HEK293 (cell line): ENCODE measurements at regions not wholly inside any gene's neighbourhood (a gene's known extent, or its start where the extent isn't known, plus 50 kb on each side); places are given as distances from the start of the nearest gene placed in this dataset.

Source experiments
- CTCF ChIA-PET: fragments of 350-600 bp; formaldehyde crosslinking; extraction: SDS; loops from one replicate; lab custom pipeline; 2021; ENCODE audit warnings: antibody characterized with exemption; lab: Yijun Ruan, JAX
- POLR2A ChIA-PET: fragments of 300-600 bp; formaldehyde crosslinking; extraction: SDS; loops from one replicate; lab custom pipeline; 2020; ENCODE audit warnings: antibody characterized with exemption, inconsistent platforms; lab: Yijun Ruan, JAX
- H3K27ac ChIP-seq: fragments of 200-500 bp; sonication (Bioruptor generic); 2 replicates; pipeline ENCODE4 v1.5.1; 2014; ENCODE audit warnings: low read depth, low read length, control low read depth, inconsistent platforms; ENCODE audit errors: extremely low read depth
- H3K36me3 ChIP-seq, 2 experiments: fragments of 200-500 bp in 1 of 2; sonication (Bioruptor generic) in 1 of 2; 1 replicate in 1 of 2; 2 replicates in 1 of 2; pipeline ENCODE4 v1.5.1; 2014 to 2017; ENCODE audit warnings: inconsistent platforms in 2 of 2, low read length in 2 of 2; ENCODE audit not compliant: control insufficient read depth in 2 of 2, insufficient read depth in 1 of 2
- H3K4me1 ChIP-seq: fragments of 200-500 bp; sonication (Bioruptor generic); 2 replicates; pipeline ENCODE4 v1.5.1; 2014; ENCODE audit warnings: mild to moderate bottlenecking, low read length, inconsistent platforms; ENCODE audit not compliant: control insufficient read depth, insufficient read depth
- H3K4me3 ChIP-seq: 2 replicates; pipeline ENCODE4 v1.5.1; 2011; ENCODE audit warnings: low read depth, mild to moderate bottlenecking, control low read depth, low read length, moderate library complexity
- H3K9me3 ChIP-seq: fragments of 200-500 bp; sonication (Bioruptor generic); 2 replicates; pipeline ENCODE4 v1.5.1; 2014; ENCODE audit warnings: low read depth, low read length, inconsistent platforms; ENCODE audit not compliant: control insufficient read depth, insufficient read depth
- EGR2 ChIP-seq: fragments of 450-650 bp; formaldehyde crosslinking; IDR thresholded peaks from 2 replicates; pipeline ENCODE4 v1.5.1; 2016; ENCODE audit warnings: low read depth, missing biosample characterization, missing genetic modification characterization
- HOXA7 ChIP-seq: sonication (generic); formaldehyde crosslinking; IDR thresholded peaks from 2 replicates; pipeline ENCODE4 v1.8.1; 2022; ENCODE audit warnings: missing genetic modification reagents, borderline replicate concordance
- KLF8 ChIP-seq: fragments of 450-650 bp; formaldehyde crosslinking; IDR thresholded peaks from 2 replicates; pipeline ENCODE4 v1.5.1; 2016; ENCODE audit warnings: missing biosample characterization, missing genetic modification characterization
- MEIS1 ChIP-seq: sonication (generic); formaldehyde crosslinking; IDR thresholded peaks from 2 replicates; pipeline ENCODE4 v1.8.1; 2022; ENCODE audit warnings: missing genetic modification reagents, mild to moderate bottlenecking, borderline replicate concordance
- OVOL3 ChIP-seq: fragments of 450-650 bp; formaldehyde crosslinking; IDR thresholded peaks from 2 replicates; pipeline ENCODE4 v1.5.1; 2016; ENCODE audit warnings: missing biosample characterization, missing genetic modification characterization
- PBX3 ChIP-seq: sonication (generic); formaldehyde crosslinking; IDR thresholded peaks from 2 replicates; pipeline ENCODE4 v1.8.1; 2022; ENCODE audit warnings: mild to moderate bottlenecking, moderate library complexity, missing genetic modification reagents
- ZFHX2 ChIP-seq: fragments of 450-650 bp; formaldehyde crosslinking; conservative IDR thresholded peaks from 2 replicates; pipeline ENCODE4 v1.5.1; 2016; ENCODE audit warnings: missing biosample characterization, missing genetic modification characterization
- ZFP3 ChIP-seq: fragments of 450-650 bp; formaldehyde crosslinking; IDR thresholded peaks from 2 replicates; pipeline ENCODE4 v1.5.1; 2016; ENCODE audit warnings: low read depth, missing biosample characterization, missing genetic modification characterization
- ZNF112 ChIP-seq: fragments of 450-650 bp; formaldehyde crosslinking; IDR thresholded peaks from 2 replicates; pipeline ENCODE4 v1.5.0; 2017; ENCODE audit warnings: missing biosample characterization, missing genetic modification characterization
- ZNF155 ChIP-seq: fragments of 450-650 bp; formaldehyde crosslinking; IDR thresholded peaks from 2 replicates; pipeline ENCODE4 v1.5.1; 2016; ENCODE audit warnings: missing biosample characterization, missing genetic modification characterization
- ZNF202 ChIP-seq: fragments of 450-650 bp; formaldehyde crosslinking; IDR thresholded peaks from 2 replicates; pipeline ENCODE4 v1.5.1; 2016; ENCODE audit warnings: missing biosample characterization, missing genetic modification characterization, borderline replicate concordance
- ZNF248 ChIP-seq: fragments of 450-650 bp; formaldehyde crosslinking; IDR thresholded peaks from 2 replicates; pipeline ENCODE4 v1.5.1; 2017; ENCODE audit warnings: missing biosample characterization, missing genetic modification characterization
- ZNF302 ChIP-seq: fragments of 450-650 bp; formaldehyde crosslinking; IDR thresholded peaks from 2 replicates; pipeline ENCODE4 v1.5.1; 2016; ENCODE audit warnings: missing biosample characterization, missing genetic modification characterization, low read depth
- ZNF324 ChIP-seq: fragments of 450-650 bp; formaldehyde crosslinking; IDR thresholded peaks from 2 replicates; pipeline ENCODE4 v1.5.1; 2016; ENCODE audit warnings: missing biosample characterization, missing genetic modification characterization
- ZNF354C ChIP-seq: fragments of 450-650 bp; formaldehyde crosslinking; IDR thresholded peaks from 2 replicates; pipeline ENCODE4 v1.5.1; 2016; ENCODE audit warnings: missing biosample characterization, missing genetic modification characterization, low read depth, borderline replicate concordance
- ZNF560 ChIP-seq: fragments of 450-650 bp; formaldehyde crosslinking; IDR thresholded peaks from 2 replicates; pipeline ENCODE4 v1.5.1; 2017; ENCODE audit warnings: missing biosample characterization, missing genetic modification characterization, borderline replicate concordance
- ZNF596 ChIP-seq: fragments of 450-650 bp; IDR thresholded peaks from 2 replicates; pipeline ENCODE4 v1.5.0; 2018; ENCODE audit warnings: missing biosample characterization, mild to moderate bottlenecking, missing genetic modification characterization, moderate library complexity
- ZNF626 ChIP-seq: fragments of 450-650 bp; sonication (Bioruptor Pico); formaldehyde crosslinking; IDR thresholded peaks from 2 replicates; pipeline ENCODE4 v1.5.1; 2018; ENCODE audit warnings: missing biosample characterization, missing genetic modification characterization, inconsistent platforms
- ZNF776 ChIP-seq: fragments of 450-650 bp; formaldehyde crosslinking; IDR thresholded peaks from 2 replicates; pipeline ENCODE4 v1.5.0; 2017; ENCODE audit warnings: missing biosample characterization, missing genetic modification characterization, borderline replicate concordance
- ZNF830 ChIP-seq: fragments of 450-650 bp; IDR thresholded peaks from 2 replicates; pipeline ENCODE4 v1.5.0; 2018; ENCODE audit warnings: missing biosample characterization, missing genetic modification characterization, low read depth, mild to moderate bottlenecking, moderate library complexity
- TF ChIP-seq, protein P1 (sequence below): IDR thresholded peaks from 2 replicates; pipeline ENCODE4 v1.6.1; 2011; ENCODE audit warnings: mild to moderate bottlenecking, low read depth, low read length, borderline replicate concordance
- TF ChIP-seq, protein P2 (sequence below): fragments of 450-650 bp; formaldehyde crosslinking; IDR thresholded peaks from 2 replicates; pipeline ENCODE4 v1.5.1; 2016; ENCODE audit warnings: missing biosample characterization, missing genetic modification characterization

GRCh38 chr2:160836755-160837154, 323.5 kb upstream of the TANK start:
- Histone ChIP-seq H3K4me3 (no peak overlapping the region), H3K4me1 (no peaks in the 10 kb centered on the region; the same call in 1 of the 2 replicates)
- TF ChIP-seq ZNF626 (tag by site-specific recombination) (no peak), EGR2 (tag by site-specific recombination) (peak; percentile 21; the same call in 1 of the 2 replicates)
- TF ChIP-seq, all 188 proteins: peak for 1
- ChIA-PET CTCF (no interaction called here), POLR2A (no interaction called here)
- H3K9me3 ChIP-seq, result no peaks in the 10 kb centered on the region
- no peaks in the 10 kb centered on the region for H3K36me3 ChIP-seq
- no peak overlapping the region for H3K27ac ChIP-seq

GRCh38 chr2:160837416-160837815, 322.8 kb upstream of the TANK start:
- H3K4me3 ChIP-seq, result no peak overlapping the region
- H3K36me3 ChIP-seq, result no peaks in the 10 kb centered on the region
- TF ChIP-seq PBX3 (CRISPR knock-in tag) (no peak), ZNF112 (tag by site-specific recombination) (no peak), KLF8 (no peak)
- H3K4me1 ChIP-seq, result no peaks in the 10 kb centered on the region; the same call in 1 of the 2 replicates
- CTCF ChIA-PET, result no interaction called here
- POLR2A ChIA-PET, result no interaction called here
- H3K27ac ChIP-seq, result no peak overlapping the region
- H3K9me3 ChIP-seq, result no peaks in the 10 kb centered on the region

DNA sequence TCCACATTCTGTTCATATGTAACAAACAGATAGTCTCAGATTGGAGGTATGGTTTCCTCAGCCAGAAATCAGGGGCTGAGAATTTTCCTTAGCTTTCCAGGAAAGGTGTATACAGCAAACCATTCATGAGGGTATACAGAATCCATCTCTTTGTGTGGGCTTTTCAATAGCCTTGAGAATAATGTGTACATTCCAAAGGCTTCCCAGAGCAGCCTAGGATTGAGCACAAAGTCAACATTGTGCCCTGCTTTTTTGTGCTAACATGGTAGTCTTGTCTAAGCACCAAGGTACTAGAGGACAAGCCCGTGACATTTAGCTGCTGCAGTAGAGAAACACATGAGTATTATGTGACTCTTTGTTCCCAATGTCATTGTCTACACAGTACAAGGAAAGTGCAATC, 322.1 kb upstream of the TANK start:
- Histone ChIP-seq H3K4me1 (no peaks in the 10 kb centered on the region; the same call in 1 of the 2 replicates), H3K36me3 (no peaks in the 10 kb centered on the region), H3K9me3 (no peaks in the 10 kb centered on the region), H3K27ac (no peak overlapping the region), H3K4me3 (no peak overlapping the region)
- POLR2A ChIA-PET, result no interaction called here
- TF ChIP-seq ZNF248 (no peak), ZNF596 (tag by site-specific recombination) (no peak), ZNF776 (tag by site-specific recombination) (no peak), ZNF354C (tag by site-specific recombination) (no peak), ZNF112 (tag by site-specific recombination) (no peak), ZNF302 (tag by site-specific recombination) (no peak), ZNF830 (no peak), ZNF155 (tag by site-specific recombination) (no peak)
- TF ChIP-seq, protein P1, sequence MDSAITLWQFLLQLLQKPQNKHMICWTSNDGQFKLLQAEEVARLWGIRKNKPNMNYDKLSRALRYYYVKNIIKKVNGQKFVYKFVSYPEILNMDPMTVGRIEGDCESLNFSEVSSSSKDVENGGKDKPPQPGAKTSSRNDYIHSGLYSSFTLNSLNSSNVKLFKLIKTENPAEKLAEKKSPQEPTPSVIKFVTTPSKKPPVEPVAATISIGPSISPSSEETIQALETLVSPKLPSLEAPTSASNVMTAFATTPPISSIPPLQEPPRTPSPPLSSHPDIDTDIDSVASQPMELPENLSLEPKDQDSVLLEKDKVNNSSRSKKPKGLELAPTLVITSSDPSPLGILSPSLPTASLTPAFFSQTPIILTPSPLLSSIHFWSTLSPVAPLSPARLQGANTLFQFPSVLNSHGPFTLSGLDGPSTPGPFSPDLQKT, result no peak
- CTCF ChIA-PET, result no interaction called here

DNA sequence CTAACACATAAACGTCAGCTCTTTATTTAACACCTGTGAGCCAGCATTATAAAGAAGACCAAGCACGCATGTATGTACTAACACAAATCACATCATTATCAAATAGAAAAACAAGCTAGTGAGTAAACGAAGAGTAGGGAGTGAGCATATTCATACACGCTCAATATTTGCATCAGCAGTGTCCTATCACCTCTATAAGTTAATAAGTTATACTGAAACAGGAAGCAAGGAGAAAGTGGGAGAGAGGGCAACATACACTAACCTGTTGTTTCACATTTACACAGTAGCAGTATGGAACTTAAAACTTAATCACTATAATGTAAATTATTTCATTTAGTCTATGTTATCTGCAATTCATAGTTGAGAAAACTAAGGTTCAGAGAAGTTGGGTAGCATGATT, 321.5 kb upstream of the TANK start:
- no peak for TF ChIP-seq ZFP3 (tag by site-specific recombination)
- no peak for TF ChIP-seq ZNF302 (tag by site-specific recombination)
- TF ChIP-seq, protein P2, sequence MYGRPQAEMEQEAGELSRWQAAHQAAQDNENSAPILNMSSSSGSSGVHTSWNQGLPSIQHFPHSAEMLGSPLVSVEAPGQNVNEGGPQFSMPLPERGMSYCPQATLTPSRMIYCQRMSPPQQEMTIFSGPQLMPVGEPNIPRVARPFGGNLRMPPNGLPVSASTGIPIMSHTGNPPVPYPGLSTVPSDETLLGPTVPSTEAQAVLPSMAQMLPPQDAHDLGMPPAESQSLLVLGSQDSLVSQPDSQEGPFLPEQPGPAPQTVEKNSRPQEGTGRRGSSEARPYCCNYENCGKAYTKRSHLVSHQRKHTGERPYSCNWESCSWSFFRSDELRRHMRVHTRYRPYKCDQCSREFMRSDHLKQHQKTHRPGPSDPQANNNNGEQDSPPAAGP (tag by site-specific recombination), result no peak
- TF ChIP-seq OVOL3 (tag by site-specific recombination), result no peak
- TF ChIP-seq HOXA7 (CRISPR knock-in tag), result no peak
- TF ChIP-seq ZFHX2 (tag by site-specific recombination), result no peak
- TF ChIP-seq ZNF560, result no peak
- TF ChIP-seq ZNF324 (tag by site-specific recombination), result no peak
- TF ChIP-seq MEIS1 (CRISPR knock-in tag), result no peak
- no peak for TF ChIP-seq ZNF202 (tag by site-specific recombination)
- POLR2A ChIA-PET, result no interaction called here

More for the DNA sequence above, 321.5 kb upstream of the TANK start:
- no peaks in the 10 kb centered on the region; the same call in 1 of the 2 replicates for H3K4me1 ChIP-seq
- no peaks in the 10 kb centered on the region for H3K36me3 ChIP-seq
- no peak overlapping the region for H3K4me3 ChIP-seq
- H3K9me3 ChIP-seq, result no peaks in the 10 kb centered on the region
- H3K27ac ChIP-seq, result no peak overlapping the region
- CTCF ChIA-PET, result interaction anchor here (0.6 kb wide), 1 partner anchor 464 kb away, joined by 3 read pairs; no protein-coding TSS in a partner anchor
